T follicular helper cell (primary cell): ENCODE measurements at regions not wholly inside any gene's neighbourhood (a gene's known extent, or its start where the extent isn't known, plus 50 kb on each side); places are given as distances from the start of the nearest gene placed in this dataset.

Experiments
- DNase-seq: peaks from one replicate; pipeline ENCODE4 v3.0.0-alpha.2; 2020; ENCODE audit warnings: low read depth

GRCh38 chr16:89027281-89027680 is 50.3 kb upstream of the CBFA2T3 start:
- DNase-seq: no peak

GRCh38 chr16:89031715-89032659 is 55.0 kb upstream of the CBFA2T3 start:
- DNase-seq: peak; percentile 32

GRCh38 chr16:89033304-89033703 is 56.3 kb upstream of the CBFA2T3 start:
- no peak for DNase-seq

GRCh38 chr16:89033796-89034572 is 57.0 kb upstream of the CBFA2T3 start:
- DNase-seq: no peak

GRCh38 chr16:89034573-89034961 is 57.6 kb upstream of the CBFA2T3 start:
- no peak for DNase-seq

- no peak for DNase-seq
Observed at GRCh38 chr16:89034971-89035668, 58.1 kb upstream of the CBFA2T3 start.

- DNase-seq: no peak
Observed at GRCh38 chr16:89035669-89036570, 57.7 kb upstream of the ACSF3 start.

GRCh38 chr16:89036776-89037175 is 56.9 kb upstream of the ACSF3 start:
- DNase-seq: no peak

- no peak for DNase-seq
Observed at GRCh38 chr16:89037261-89038152, 56.1 kb upstream of the ACSF3 start.

GRCh38 chr16:89038221-89038721 is 55.4 kb upstream of the ACSF3 start:
- DNase-seq: no peak

GRCh38 chr16:89038811-89039735 is 54.6 kb upstream of the ACSF3 start:
- DNase-seq: no peak

GRCh38 chr16:89039756-89040155 is 53.9 kb upstream of the ACSF3 start:
- no peak for DNase-seq

- DNase-seq: no peak
Observed at GRCh38 chr16:89040391-89040790, 53.3 kb upstream of the ACSF3 start.

- no peak for DNase-seq
Observed at GRCh38 chr16:89040861-89041570, 52.6 kb upstream of the ACSF3 start.

- no peak for DNase-seq
Observed at GRCh38 chr16:89041571-89042481, 51.8 kb upstream of the ACSF3 start.

- no peak for DNase-seq
Observed at GRCh38 chr16:89042711-89043551, 50.7 kb upstream of the ACSF3 start.
